Psoas muscle (tissue), 7 donors: ENCODE measurements at regions not wholly inside any gene's neighbourhood (a gene's known extent, or its start where the extent isn't known, plus 50 kb on each side); places are given as distances from the start of the nearest gene placed in this dataset.
"Not testable (repeated sequence)": the region's sequence is repeated elsewhere in the genome, so short reads cannot be mapped to it uniquely, and the experiment has no call there.

Experiments used
- ATAC-seq, 4 donors: fragments of 200-7000 bp; cut with Tn5 transposase; one replicate each; pipeline ENCODE4 v1.9.1; 2020; ENCODE audit warnings: moderate library complexity in 3 of 4, mild to moderate bottlenecking in 2 of 4
- DNase-seq, 2 donors: peaks; one replicate each; pipeline ENCODE4 v3.0.0-alpha.2; 2020
- H3K27ac ChIP-seq: fragments of 200-600 bp; one replicate; pipeline ENCODE4 v1.8.0; 2022
- H3K27me3 ChIP-seq, 3 donors: fragments of 200-600 bp in 1 of 3; one replicate each; pipeline versions ENCODE4 v1.6.1 to v1.8.0; 2013 to 2022; ENCODE audit warnings: low read length in 2 of 3, mild to moderate bottlenecking in 2 of 3, moderate library complexity in 1 of 3; ENCODE audit not compliant: insufficient read depth in 3 of 3
- H3K36me3 ChIP-seq, 2 donors: fragments of 200-600 bp in 1 of 2; one replicate each; pipeline versions ENCODE4 v1.6.1 to v1.8.0; 2013 to 2022; ENCODE audit warnings: low read depth in 1 of 2, mild to moderate bottlenecking in 1 of 2, moderate library complexity in 1 of 2; ENCODE audit not compliant: insufficient read depth in 1 of 2
- H3K4me1 ChIP-seq: fragments of 200-600 bp; one replicate; pipeline ENCODE4 v1.8.0; 2022
- H3K4me3 ChIP-seq: fragments of 200-600 bp; one replicate; pipeline ENCODE4 v1.8.0; 2022; ENCODE audit warnings: mild to moderate bottlenecking
- H3K9me3 ChIP-seq: fragments of 200-600 bp; one replicate; pipeline ENCODE4 v1.8.0; 2022
- WGBS, 3 donors: extraction: QIAGEN DNeasy Blood & Tissue Kit; methylation state at CpG; one replicate each; pipeline versions ENCODE4 v1.1.6 to v1.1.7; 2013; 5-methylcytosine and 5-hydroxymethylcytosine counted together
- intact Hi-C, 2 donors: fragments of 100-400 bp; cut with DNase I; formaldehyde crosslinking; loops; one replicate each; pipeline versions ENCODE4 v1.11.0 to v1.14.2; 2022
- TF ChIP-seq, protein P1 (sequence below): fragments of 200-600 bp; IDR thresholded peaks from one replicate; pipeline ENCODE4 v1.8.0; 2022; ENCODE audit warnings: antibody characterized with exemption
- donor health status: healthy with polysubstance abuse.
- donor health status: DM: no; HTN: no; CAD: no; lungs with moderate emphysema.
- donor health status: Bipolar disorder and iron deficiency.
- donor health status: healthy.
- donor health status: DM: yes; HTN: yes; CAD: no.
- donor health status: DM: no; HTN: no; CAD: no.
- donor health status: DM: yes; HTN: yes; CAD: no.

DNA sequence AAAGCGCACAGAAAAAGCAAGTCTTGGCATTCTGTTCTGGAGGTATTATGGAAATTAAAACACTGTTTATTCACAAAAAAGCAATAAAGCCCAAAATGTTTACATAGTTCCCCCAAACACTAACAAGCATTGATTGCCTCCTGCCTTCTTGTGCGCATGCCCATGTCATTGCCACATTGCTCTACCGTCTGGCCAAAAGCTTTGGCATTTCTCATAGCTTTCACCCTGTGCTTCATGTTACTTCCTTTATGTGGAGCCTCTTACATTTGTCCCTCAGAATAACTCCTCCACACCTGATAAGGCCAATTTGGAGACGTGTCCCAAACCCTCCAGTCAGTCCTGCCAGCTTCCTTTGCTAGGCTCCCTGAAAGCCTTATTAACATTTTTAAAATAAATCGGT, 680.8 kb downstream of the GBE1 start:
- no peak for DNase-seq
- no peaks in the 10 kb centered on the region for H3K4me1 ChIP-seq
- no peak for ATAC-seq
- H3K27ac ChIP-seq, result no peak overlapping the region
- H3K9me3 ChIP-seq, result no peaks in the 10 kb centered on the region
- 82 to 87% (median 83%) methylated on average over 5 of the region's 5 CpGs for WGBS, 3 donors
- TF ChIP-seq, protein P1, sequence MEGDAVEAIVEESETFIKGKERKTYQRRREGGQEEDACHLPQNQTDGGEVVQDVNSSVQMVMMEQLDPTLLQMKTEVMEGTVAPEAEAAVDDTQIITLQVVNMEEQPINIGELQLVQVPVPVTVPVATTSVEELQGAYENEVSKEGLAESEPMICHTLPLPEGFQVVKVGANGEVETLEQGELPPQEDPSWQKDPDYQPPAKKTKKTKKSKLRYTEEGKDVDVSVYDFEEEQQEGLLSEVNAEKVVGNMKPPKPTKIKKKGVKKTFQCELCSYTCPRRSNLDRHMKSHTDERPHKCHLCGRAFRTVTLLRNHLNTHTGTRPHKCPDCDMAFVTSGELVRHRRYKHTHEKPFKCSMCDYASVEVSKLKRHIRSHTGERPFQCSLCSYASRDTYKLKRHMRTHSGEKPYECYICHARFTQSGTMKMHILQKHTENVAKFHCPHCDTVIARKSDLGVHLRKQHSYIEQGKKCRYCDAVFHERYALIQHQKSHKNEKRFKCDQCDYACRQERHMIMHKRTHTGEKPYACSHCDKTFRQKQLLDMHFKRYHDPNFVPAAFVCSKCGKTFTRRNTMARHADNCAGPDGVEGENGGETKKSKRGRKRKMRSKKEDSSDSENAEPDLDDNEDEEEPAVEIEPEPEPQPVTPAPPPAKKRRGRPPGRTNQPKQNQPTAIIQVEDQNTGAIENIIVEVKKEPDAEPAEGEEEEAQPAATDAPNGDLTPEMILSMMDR, result no peak
- H3K4me3 ChIP-seq, result no peak overlapping the region
- no peaks in the 10 kb centered on the region for H3K27me3 ChIP-seq
- intact Hi-C loops, result no loop called here
- no peaks in the 10 kb centered on the region for H3K36me3 ChIP-seq

GRCh38 chr3:81072591-81072990, 688.9 kb downstream of the GBE1 start:
- ATAC-seq, result no peak
- Histone ChIP-seq H3K27me3 (no peaks in the 10 kb centered on the region), H3K4me3 (no peak overlapping the region), H3K27ac (no peak overlapping the region), H3K9me3 (no peaks in the 10 kb centered on the region), H3K36me3 (no peaks in the 10 kb centered on the region), H3K4me1 (no peaks in the 10 kb centered on the region)
- intact Hi-C loops, result no loop called here
- 76 to 85% (median 78%) methylated on average over 4 of the region's 4 CpGs for WGBS, 3 donors
- TF ChIP-seq, protein P1, result no peak
- DNase-seq, result no peak

DNA sequence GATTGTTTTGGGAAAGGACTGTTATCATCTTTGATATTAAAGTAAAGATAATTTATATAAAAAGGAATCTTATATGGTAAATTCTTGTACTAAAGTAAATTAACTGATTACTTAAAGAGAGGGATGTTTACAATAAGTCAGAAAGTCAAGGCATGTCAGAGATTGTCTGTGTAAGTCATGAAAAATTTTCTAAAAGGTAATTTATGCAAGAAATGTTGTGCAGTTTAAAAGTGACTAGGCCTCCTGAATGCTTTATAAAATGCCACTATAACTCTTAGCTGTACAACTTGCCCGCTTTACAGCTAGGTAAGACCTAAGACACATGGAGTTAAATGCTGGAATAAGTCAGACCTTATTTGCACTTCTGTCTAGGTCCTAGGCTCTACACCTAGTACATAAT, 692.9 kb downstream of the GBE1 start:
- Histone ChIP-seq H3K36me3 (no peaks in the 10 kb centered on the region), H3K4me1 (no peaks in the 10 kb centered on the region), H3K9me3 (no peaks in the 10 kb centered on the region), H3K4me3 (no peak overlapping the region), H3K27me3 (no peaks in the 10 kb centered on the region), H3K27ac (no peak overlapping the region)
- 73 to 79% (median 75%) methylated on average over 1 of the region's 1 CpG for WGBS, 3 donors
- intact Hi-C loops, result no loop called here
- ATAC-seq (no peak), DNase-seq (no peak)
- TF ChIP-seq, protein P1, result no peak

DNA sequence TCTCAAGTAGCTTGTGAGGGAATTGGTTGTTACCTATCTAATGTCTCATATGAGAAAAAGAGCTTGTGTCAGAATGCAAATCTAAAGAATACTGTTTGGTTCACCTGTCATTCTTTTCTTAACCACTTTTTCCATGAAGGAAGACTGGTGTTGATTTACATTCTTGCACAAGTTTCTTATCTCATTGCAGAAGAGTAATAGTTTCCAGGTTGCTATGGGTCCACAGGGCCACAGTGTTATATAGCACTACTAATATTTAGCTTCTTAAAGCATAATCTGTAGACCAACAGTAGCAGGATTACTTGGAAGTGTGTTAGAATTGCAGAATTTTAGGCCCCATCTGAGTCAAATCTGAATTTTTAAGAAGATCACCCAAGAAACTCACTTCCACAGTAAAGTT, 697.5 kb downstream of the GBE1 start:
- DNase-seq (no peak), ATAC-seq (no peak)
- intact Hi-C loops, result no loop called here
- Histone ChIP-seq H3K36me3 (no peaks in the 10 kb centered on the region), H3K27me3 (no peaks in the 10 kb centered on the region), H3K27ac (no peak overlapping the region), H3K4me1 (no peaks in the 10 kb centered on the region), H3K4me3 (no peak overlapping the region), H3K9me3 (no peaks in the 10 kb centered on the region)
- TF ChIP-seq, protein P1, result no peak

- H3K27me3 ChIP-seq, H3K9me3 ChIP-seq, DNase-seq, H3K4me1 ChIP-seq, H3K4me3 ChIP-seq, intact Hi-C loops, H3K36me3 ChIP-seq, ATAC-seq, H3K27ac ChIP-seq: not testable (repeated sequence)
- WGBS, 3 donors, result no CpG with 5 or more reads among the region's 2 CpGs
These were observed 710.3 kb downstream of the GBE1 start for GRCh38 chr3:81051133-81051532.
